ENCODE measurements at regions not wholly inside any gene's neighbourhood (a gene's known extent, or its start where the extent isn't known, plus 50 kb on each side); places are given as distances from the start of the nearest gene placed in this dataset.

- DNase-seq (ENCODE audit: low read depth) = no peak
Observed at GRCh38 chr3:14336749-14337598, 65.4 kb upstream of the SLC6A6 start.

DNA sequence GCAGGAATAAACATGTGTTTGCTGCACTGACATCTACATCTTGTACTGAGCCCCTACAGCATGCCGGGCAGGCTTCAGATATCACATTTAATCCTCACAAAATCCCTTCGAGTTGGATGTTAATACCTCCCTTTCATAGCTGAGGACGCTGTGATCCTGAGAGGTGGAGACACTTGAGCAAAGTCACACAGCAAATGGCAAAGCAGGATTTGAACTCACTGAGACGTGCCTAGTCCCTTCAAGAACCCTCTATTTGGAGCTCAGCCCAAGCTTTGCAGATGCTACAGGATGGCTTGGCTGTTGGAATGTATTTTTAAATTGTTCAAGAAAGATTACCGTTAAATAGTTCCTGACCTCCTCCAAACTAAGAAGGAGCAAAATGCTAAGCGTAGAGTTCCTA is 64.6 kb upstream of the SLC6A6 start:
- no peak for DNase-seq (ENCODE audit: low read depth)

DNA sequence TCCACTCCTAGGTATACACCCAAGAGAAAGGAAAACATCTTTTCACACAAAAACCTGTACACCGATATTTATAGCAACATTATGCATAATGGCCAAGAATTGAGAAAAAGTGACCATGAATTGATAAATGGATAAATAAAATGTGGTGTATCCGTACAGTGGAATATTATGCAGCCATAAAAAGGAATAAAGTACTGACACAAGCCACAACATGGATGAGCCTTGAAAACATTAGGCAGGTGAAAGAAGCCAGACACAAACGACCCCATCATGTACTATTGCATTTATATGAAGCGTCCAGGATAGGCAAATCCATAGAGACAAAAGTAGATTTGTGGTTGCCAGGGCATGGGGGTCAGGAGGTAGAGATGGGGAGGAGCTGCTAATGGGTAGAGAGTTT is 64.2 kb upstream of the SLC6A6 start:
- DNase-seq (ENCODE audit: low read depth) = no peak

- DNase-seq (ENCODE audit: low read depth) = no peak
Observed at GRCh38 chr3:14338898-14339458, 63.4 kb upstream of the SLC6A6 start.

DNA sequence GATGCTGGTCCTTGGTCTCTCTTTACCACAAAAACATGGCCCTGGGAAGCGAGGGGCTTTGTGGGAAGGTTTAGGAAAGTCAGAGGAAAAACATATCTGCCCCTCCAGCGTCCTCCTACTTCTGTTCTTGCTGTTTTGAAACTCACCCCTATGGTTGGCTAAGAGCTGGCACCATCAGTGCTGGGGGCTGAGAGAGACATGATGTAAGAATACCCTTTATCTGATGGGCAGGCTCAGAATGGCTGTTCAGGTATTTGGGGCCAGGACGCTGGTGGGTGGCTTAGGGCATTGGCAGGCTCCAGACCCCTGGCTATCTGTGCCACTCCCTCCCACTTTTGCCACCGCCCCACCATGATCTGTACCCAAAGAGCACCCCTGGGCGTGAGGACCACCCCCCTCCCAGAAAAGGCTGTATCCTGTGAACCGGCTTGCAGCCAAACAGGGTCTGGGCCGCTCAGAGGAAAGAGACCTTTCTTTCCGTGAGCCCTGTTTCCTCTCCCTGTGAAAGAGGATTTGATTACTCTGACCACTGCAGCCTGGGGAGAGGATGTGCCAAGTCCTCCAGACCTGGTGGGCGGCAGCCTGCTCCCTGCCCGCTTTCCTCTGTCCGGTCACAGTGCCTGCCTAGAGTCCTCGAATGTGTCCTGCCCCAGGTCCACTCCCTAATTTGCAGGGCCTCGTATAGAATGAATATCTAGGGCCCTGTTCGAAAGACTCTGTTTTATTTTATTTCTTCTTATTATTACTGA is 61.3 kb upstream of the SLC6A6 start:
- no peak for DNase-seq (ENCODE audit: low read depth)

GRCh38 chr3:14343338-14344112 is 58.9 kb upstream of the SLC6A6 start:
- DNase-seq (ENCODE audit: low read depth) = no peak

- no peak for DNase-seq (ENCODE audit: low read depth)
Observed at GRCh38 chr3:14344351-14344750, 58.1 kb upstream of the SLC6A6 start.

- DNase-seq (ENCODE audit: low read depth) = peak; percentile 62
Observed at GRCh38 chr3:14345496-14346150, 56.8 kb upstream of the SLC6A6 start.

DNA sequence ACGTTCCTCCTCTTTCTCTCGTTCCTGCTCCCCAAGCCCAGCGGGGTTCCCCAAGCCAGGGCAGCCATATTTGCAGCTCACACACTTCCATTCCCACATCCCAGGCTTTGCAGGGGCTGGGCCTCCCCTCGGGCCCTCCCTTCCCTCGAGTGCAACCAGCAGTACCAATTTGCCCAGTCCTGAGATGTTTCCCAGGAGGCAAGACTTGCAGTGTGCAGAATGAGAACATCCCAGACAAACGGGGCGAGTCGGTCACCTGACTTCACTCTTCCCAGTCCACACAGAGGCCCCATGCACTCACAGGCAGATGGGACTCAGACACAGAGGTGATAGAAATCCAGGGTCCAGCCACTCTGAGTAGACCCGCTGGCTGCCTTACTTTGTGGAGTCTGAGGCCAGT is 56.2 kb upstream of the SLC6A6 start:
- no peak for DNase-seq (ENCODE audit: low read depth)

GRCh38 chr3:14346642-14347041 is 55.8 kb upstream of the SLC6A6 start:
- DNase-seq (ENCODE audit: low read depth) = no peak

DNA sequence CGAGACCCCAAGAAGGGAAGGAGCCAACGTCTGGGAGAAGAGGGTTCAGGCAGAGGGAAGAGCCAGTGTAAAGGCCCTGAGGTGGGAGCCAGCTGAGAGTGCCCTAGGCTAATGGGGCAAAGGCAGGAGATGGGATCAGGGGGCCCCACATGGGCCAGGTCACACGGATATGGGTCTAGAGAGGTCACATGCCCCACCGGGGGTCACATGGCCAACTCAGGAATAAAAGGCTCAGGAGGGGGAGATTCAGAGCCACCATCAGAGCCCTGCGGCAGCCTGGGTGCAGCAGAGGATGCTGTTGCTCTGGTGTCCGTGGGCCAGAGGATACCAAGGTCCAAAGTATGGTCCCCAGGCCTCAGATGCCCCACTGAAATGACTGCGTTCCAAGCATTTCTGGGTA is 55.3 kb upstream of the SLC6A6 start:
- DNase-seq (ENCODE audit: low read depth) = no peak

GRCh38 chr3:14351617-14352001 is 50.8 kb upstream of the SLC6A6 start:
- no peak for DNase-seq (ENCODE audit: low read depth)

- DNase-seq (ENCODE audit: low read depth) = no peak
Observed at GRCh38 chr3:14352002-14352627, 50.3 kb upstream of the SLC6A6 start.
